K562 (cell line): ENCODE measurements at regions not wholly inside any gene's neighbourhood (a gene's known extent, or its start where the extent isn't known, plus 50 kb on each side); places are given as distances from the start of the nearest gene placed in this dataset.

Experiments used
- ATAC-seq: fragments of 200-7000 bp; cut with Tn5 transposase; 3 replicates; pipeline ENCODE4 v1.9.1; 2020; ENCODE audit warnings: moderate library complexity
- BruUV-seq: library from RNA; stranded (reverse); fragments of 400-500 nt; replicated peaks from 2 replicates; lab custom pipeline; 2021; lab: Mats Ljungman, UMichigan
- CTCF ChIA-PET: fragments of 300-600 bp; formaldehyde crosslinking; extraction: SDS; loops from one replicate; lab custom pipeline; 2021; ENCODE audit warnings: low intra/inter-chr PET ratio; lab: Yijun Ruan, JAX
- POLR2A ChIA-PET: fragments of 300-600, 350-650 bp; sonication (Branson Sonifier 250); formaldehyde crosslinking; extraction: SDS; loops from one replicate; lab custom pipeline; 2021; ENCODE audit warnings: antibody characterized with exemption, inconsistent platforms; lab: Yijun Ruan, JAX
- DNase-seq, 4 experiments: peaks; one replicate each; pipeline versions ENCODE4 v3.0.0 to v3.0.0-alpha.2; 2011 to 2018; ENCODE audit warnings: low spot score in 3 of 4, mixed read lengths in 3 of 4; ENCODE audit errors: extremely low read depth in 1 of 4
- FAIRE-seq: peaks from 2 replicates; lab custom pipeline; 2011; peaks lifted over from hg19 to GRCh38; lab: Jason Lieb, UNC
- H2AFZ ChIP-seq: 2 replicates; pipeline ENCODE4 v1.6.0; 2011; ENCODE audit warnings: low read depth, low read length, control low read depth, inconsistent platforms
- H3K27ac ChIP-seq: fragments of 200-600 bp; 3 replicates; pipeline ENCODE4 v1.8.0; 2011; ENCODE audit warnings: low read depth, mild to moderate bottlenecking, control low read depth, inconsistent platforms, low read length, moderate library complexity, mixed read lengths; ENCODE audit errors: extremely low read depth
- H3K27me3 ChIP-seq, 2 experiments: fragments of 300-600 bp in 1 of 2; 2 replicates in 1 of 2; 3 replicates in 1 of 2; pipeline versions ENCODE4 v1.6.0 to v1.8.0; 2011; ENCODE audit warnings: inconsistent platforms in 2 of 2, low read length in 2 of 2, mild to moderate bottlenecking in 1 of 2, mixed read lengths in 1 of 2, moderate library complexity in 1 of 2; ENCODE audit not compliant: control insufficient read depth in 2 of 2, insufficient read depth in 2 of 2
- H3K36me3 ChIP-seq: fragments of 300-600 bp; 3 replicates; pipeline ENCODE4 v1.8.0; 2011; ENCODE audit warnings: mild to moderate bottlenecking, low read length, inconsistent platforms; ENCODE audit not compliant: control insufficient read depth, insufficient read depth
- H3K4me1 ChIP-seq, 2 experiments: fragments of 200-600 bp in 1 of 2; replicated peaks in 1 of 2; 2 replicates in 1 of 2; 3 replicates in 1 of 2; pipeline versions ENCODE4 v1.5.1 to v1.8.0; 2011; ENCODE audit warnings: inconsistent platforms in 2 of 2, low read length in 2 of 2, mild to moderate bottlenecking in 1 of 2, mixed read lengths in 1 of 2, moderate library complexity in 1 of 2; ENCODE audit not compliant: control insufficient read depth in 2 of 2, insufficient read depth in 2 of 2
- H3K4me2 ChIP-seq: 2 replicates; pipeline ENCODE4 v1.6.1; 2011; ENCODE audit warnings: low read length, control low read depth, inconsistent platforms, mixed read lengths; ENCODE audit not compliant: insufficient read depth
- H3K4me3 ChIP-seq: fragments of 200-600 bp; sonication (generic), shearing (Covaris generic); 2 replicates; pipeline ENCODE4 v1.5.1; 2016; ENCODE audit warnings: control low read depth, inconsistent platforms
- H3K79me2 ChIP-seq: fragments of 200-600 bp; 3 replicates; pipeline ENCODE4 v1.8.0; 2011; ENCODE audit warnings: low read length, inconsistent platforms; ENCODE audit not compliant: control insufficient read depth, insufficient read depth
- H3K9ac ChIP-seq, 2 experiments: 2 replicates each; pipeline versions ENCODE4 v1.6.0 to v1.6.1; 2011; ENCODE audit warnings: low read depth in 2 of 2, low read length in 2 of 2, control low read depth in 1 of 2, inconsistent platforms in 1 of 2, mild to moderate bottlenecking in 1 of 2, mixed read lengths in 1 of 2; ENCODE audit not compliant: insufficient read depth in 1 of 2
- H3K9me1 ChIP-seq: one replicate; pipeline ENCODE4 v1.6.0; 2011; ENCODE audit warnings: inconsistent platforms, mild to moderate bottlenecking, low read length, moderate library complexity; ENCODE audit not compliant: control insufficient read depth, insufficient read depth
- H3K9me3 ChIP-seq: replicated peaks from 2 replicates; pipeline ENCODE4 v1.5.1; 2011; ENCODE audit warnings: low read depth, low read length, inconsistent platforms; ENCODE audit not compliant: control insufficient read depth, insufficient read depth
- H4K20me1 ChIP-seq: replicated peaks from 2 replicates; pipeline ENCODE4 v1.6.1; 2011; ENCODE audit warnings: low read length, inconsistent platforms, mixed read lengths; ENCODE audit not compliant: control insufficient read depth, insufficient read depth
- CBX8 ChIP-seq: fragments of 200-600 bp; sonication (generic); IDR thresholded peaks from 2 replicates; pipeline ENCODE4 v1.6.1; 2012; ENCODE audit warnings: borderline replicate concordance, mixed run types, low read depth, mild to moderate bottlenecking, moderate library complexity, mixed read lengths, low read length, control low read depth, inconsistent platforms; ENCODE audit not compliant: poor library complexity, severe bottlenecking; ENCODE audit errors: extremely low read depth
- ERF ChIP-seq: fragments of 450-650 bp; formaldehyde crosslinking; IDR thresholded peaks from 2 replicates; pipeline ENCODE4 v1.4.0; 2020; ENCODE audit warnings: mild to moderate bottlenecking, mixed read lengths
- EZH2 ChIP-seq: IDR thresholded peaks from 2 replicates; pipeline ENCODE4 v1.6.1; 2012; ENCODE audit warnings: low read depth, mild to moderate bottlenecking, inconsistent platforms, low read length, borderline replicate concordance
- HDAC2 ChIP-seq: fragments of 450-650 bp; IDR thresholded peaks from 2 replicates; pipeline ENCODE4 v1.6.1; 2016; ENCODE audit warnings: mild to moderate bottlenecking
- HNRNPUL1 ChIP-seq: fragments of 200-400 bp; formaldehyde crosslinking; IDR thresholded peaks from 2 replicates; pipeline ENCODE4 v1.6.1; 2017; ENCODE audit warnings: low read length
- MCM5 ChIP-seq: fragments of 450-650 bp; IDR thresholded peaks from 2 replicates; pipeline ENCODE4 v1.6.1; 2016; ENCODE audit warnings: low read depth
- MTA2 ChIP-seq: fragments of 450-650 bp; IDR thresholded peaks from 2 replicates; pipeline ENCODE4 v1.6.1; 2016; ENCODE audit warnings: low read depth
- PCBP2 ChIP-seq: fragments of 200-400 bp; formaldehyde crosslinking; IDR thresholded peaks from 2 replicates; pipeline ENCODE4 v1.6.1; 2018; ENCODE audit warnings: low read length, low read depth, mild to moderate bottlenecking, moderate library complexity; ENCODE audit not compliant: poor library complexity, severe bottlenecking
- ZKSCAN1 ChIP-seq: fragments of 150-350 bp; IDR thresholded peaks from 2 replicates; pipeline ENCODE4 v1.6.1; 2016; ENCODE audit warnings: low read depth, low read length
- WGBS: fragments of 100-300 bp; shearing (Covaris generic); methylation state at CpG from one replicate; pipeline ENCODE4 v1.1.6; 2016; ENCODE audit warnings: low coverage, mixed read lengths; ENCODE audit not compliant: insufficient coverage; ENCODE audit errors: missing lambda C conversion rate; 5-methylcytosine and 5-hydroxymethylcytosine counted together
- in situ Hi-C: fragments of 300-500 bp; cut with MboI; formaldehyde crosslinking; loops from 4 replicates; pipeline ENCODE4 v1.15.0; 2018; ENCODE audit warnings: inconsistent platforms, mixed read lengths
- intact Hi-C: fragments of 100-400 bp; cut with micrococcal nuclease; formaldehyde crosslinking; loops from 2 replicates; pipeline ENCODE4 v1.14.2; 2022
- TF ChIP-seq, protein P1 (sequence below): sonication (generic); formaldehyde crosslinking; IDR thresholded peaks from 2 replicates; pipeline ENCODE4 v1.9.0; 2022; ENCODE audit warnings: mild to moderate bottlenecking, missing genetic modification reagents
- TF ChIP-seq, protein P2 (sequence below): sonication (generic); formaldehyde crosslinking; IDR thresholded peaks from 2 replicates; pipeline ENCODE4 v1.8.0; 2022; ENCODE audit warnings: mild to moderate bottlenecking, low read depth, missing genetic modification reagents

DNA sequence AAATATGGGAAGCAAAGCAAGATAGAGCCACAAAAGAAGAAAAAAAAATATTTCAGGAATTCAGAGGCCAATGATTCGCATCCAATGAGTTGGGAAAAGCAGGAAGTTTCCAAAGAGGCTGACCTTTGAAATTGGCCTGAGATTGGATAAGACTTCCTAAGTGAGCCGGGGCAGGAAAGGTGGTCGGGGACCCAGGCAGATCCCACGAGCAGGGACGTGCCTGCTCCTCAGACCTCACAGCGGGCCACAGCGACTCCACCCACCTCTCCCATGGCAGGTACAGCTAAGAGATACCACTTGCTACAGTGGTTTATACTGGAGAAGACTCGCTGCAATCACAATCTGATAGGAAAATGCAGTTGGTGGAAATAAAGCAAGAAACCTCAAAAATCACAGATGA is 102.8 kb upstream of the SALL3 start:
- intact Hi-C loops, result no loop called here
- Histone ChIP-seq H3K9me3 (no peaks in the 10 kb centered on the region), H4K20me1 (no peaks in the 10 kb centered on the region), H3K27ac (no peak overlapping the region), H3K9me1 (no peaks in the 10 kb centered on the region), H3K36me3 (no peaks in the 10 kb centered on the region), H3K4me3 (no peak overlapping the region), H3K4me1 (no peaks in the 10 kb centered on the region), H3K9ac (no peak overlapping the region)
- no peak for ATAC-seq
- BruUV-seq, result no TSS peak
- POLR2A ChIA-PET, result interaction anchor here (0.7 kb wide), 1 partner anchor 11 kb away, joined by 3 read pairs; no protein-coding TSS in a partner anchor
- no peak for DNase-seq
- in situ Hi-C loops, result no loop called here
- CTCF ChIA-PET, result no interaction called here
- WGBS, result 2% methylated on average over 6 of the region's 8 CpGs
- no peak for TF ChIP-seq HDAC2
- no peak for TF ChIP-seq ERF
- TF ChIP-seq CBX8, result no peak
- no peak for TF ChIP-seq MTA2
- no peak for TF ChIP-seq PCBP2
- TF ChIP-seq EZH2, result no peak
- TF ChIP-seq HNRNPUL1, result no peak
- no peak for TF ChIP-seq ZKSCAN1
- TF ChIP-seq, protein P1, sequence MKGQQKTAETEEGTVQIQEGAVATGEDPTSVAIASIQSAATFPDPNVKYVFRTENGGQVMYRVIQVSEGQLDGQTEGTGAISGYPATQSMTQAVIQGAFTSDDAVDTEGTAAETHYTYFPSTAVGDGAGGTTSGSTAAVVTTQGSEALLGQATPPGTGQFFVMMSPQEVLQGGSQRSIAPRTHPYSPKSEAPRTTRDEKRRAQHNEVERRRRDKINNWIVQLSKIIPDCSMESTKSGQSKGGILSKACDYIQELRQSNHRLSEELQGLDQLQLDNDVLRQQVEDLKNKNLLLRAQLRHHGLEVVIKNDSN (CRISPR knock-in tag), result no peak
- TF ChIP-seq MCM5, result no peak
- TF ChIP-seq, protein P2, sequence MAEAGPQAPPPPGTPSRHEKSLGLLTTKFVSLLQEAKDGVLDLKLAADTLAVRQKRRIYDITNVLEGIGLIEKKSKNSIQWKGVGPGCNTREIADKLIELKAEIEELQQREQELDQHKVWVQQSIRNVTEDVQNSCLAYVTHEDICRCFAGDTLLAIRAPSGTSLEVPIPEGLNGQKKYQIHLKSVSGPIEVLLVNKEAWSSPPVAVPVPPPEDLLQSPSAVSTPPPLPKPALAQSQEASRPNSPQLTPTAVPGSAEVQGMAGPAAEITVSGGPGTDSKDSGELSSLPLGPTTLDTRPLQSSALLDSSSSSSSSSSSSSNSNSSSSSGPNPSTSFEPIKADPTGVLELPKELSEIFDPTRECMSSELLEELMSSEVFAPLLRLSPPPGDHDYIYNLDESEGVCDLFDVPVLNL, result no peak
- TF ChIP-seq, all 486 proteins: peak for 0
- H3K79me2 ChIP-seq, result no peaks in the 10 kb centered on the region
- H3K27me3 ChIP-seq, result peaks cover 0 to 8% of the 10 kb centered on the region in 2 experiments; a peak in 2 of 5 replicates
- FAIRE-seq, result no peak
- H2AFZ ChIP-seq, result no peak overlapping the region
- H3K4me2 ChIP-seq, result no peak overlapping the region
